HEK293 (cell line): ENCODE measurements at regions not wholly inside any gene's neighbourhood (a gene's known extent, or its start where the extent isn't known, plus 50 kb on each side); places are given as distances from the start of the nearest gene placed in this dataset.

Source experiments
- CTCF ChIA-PET: fragments of 350-600 bp; formaldehyde crosslinking; extraction: SDS; loops from one replicate; lab custom pipeline; 2021; ENCODE audit warnings: antibody characterized with exemption; lab: Yijun Ruan, JAX
- POLR2A ChIA-PET: fragments of 300-600 bp; formaldehyde crosslinking; extraction: SDS; loops from one replicate; lab custom pipeline; 2020; ENCODE audit warnings: antibody characterized with exemption, inconsistent platforms; lab: Yijun Ruan, JAX
- H3K27ac ChIP-seq: fragments of 200-500 bp; sonication (Bioruptor generic); 2 replicates; pipeline ENCODE4 v1.5.1; 2014; ENCODE audit warnings: low read depth, low read length, control low read depth, inconsistent platforms; ENCODE audit errors: extremely low read depth
- H3K36me3 ChIP-seq, 2 experiments: fragments of 200-500 bp in 1 of 2; sonication (Bioruptor generic) in 1 of 2; 1 replicate in 1 of 2; 2 replicates in 1 of 2; pipeline ENCODE4 v1.5.1; 2014 to 2017; ENCODE audit warnings: inconsistent platforms in 2 of 2, low read length in 2 of 2; ENCODE audit not compliant: control insufficient read depth in 2 of 2, insufficient read depth in 1 of 2
- H3K4me1 ChIP-seq: fragments of 200-500 bp; sonication (Bioruptor generic); 2 replicates; pipeline ENCODE4 v1.5.1; 2014; ENCODE audit warnings: mild to moderate bottlenecking, low read length, inconsistent platforms; ENCODE audit not compliant: control insufficient read depth, insufficient read depth
- H3K4me3 ChIP-seq: 2 replicates; pipeline ENCODE4 v1.5.1; 2011; ENCODE audit warnings: low read depth, mild to moderate bottlenecking, control low read depth, low read length, moderate library complexity
- H3K9me3 ChIP-seq: fragments of 200-500 bp; sonication (Bioruptor generic); 2 replicates; pipeline ENCODE4 v1.5.1; 2014; ENCODE audit warnings: low read depth, low read length, inconsistent platforms; ENCODE audit not compliant: control insufficient read depth, insufficient read depth
- HIC1 ChIP-seq: fragments of 450-650 bp; formaldehyde crosslinking; IDR thresholded peaks from 2 replicates; pipeline ENCODE4 v1.5.1; 2016; ENCODE audit warnings: missing biosample characterization, missing genetic modification characterization
- REPIN1 ChIP-seq: fragments of 450-650 bp; formaldehyde crosslinking; IDR thresholded peaks from 2 replicates; pipeline ENCODE4 v1.5.1; 2017; ENCODE audit warnings: missing biosample characterization, missing genetic modification characterization, low read depth
- TRIM28 ChIP-seq: IDR thresholded peaks from 2 replicates; pipeline ENCODE4 v1.6.1; 2011; ENCODE audit warnings: low read length, control low read depth, borderline replicate concordance
- ZBTB1 ChIP-seq: fragments of 450-650 bp; formaldehyde crosslinking; IDR thresholded peaks from 2 replicates; pipeline ENCODE4 v1.5.1; 2016; ENCODE audit warnings: missing biosample characterization, missing genetic modification characterization
- ZBTB44 ChIP-seq: fragments of 450-650 bp; IDR thresholded peaks from 2 replicates; pipeline ENCODE4 v1.5.1; 2018; ENCODE audit warnings: missing biosample characterization, mild to moderate bottlenecking, missing genetic modification characterization
- ZBTB7A ChIP-seq: fragments of 450-650 bp; formaldehyde crosslinking; IDR thresholded peaks from 2 replicates; pipeline ENCODE4 v1.5.1; 2016; ENCODE audit warnings: low read depth, missing biosample characterization, missing genetic modification characterization
- ZEB2 ChIP-seq: fragments of 450-650 bp; formaldehyde crosslinking; IDR thresholded peaks from 2 replicates; pipeline ENCODE4 v1.5.1; 2016; ENCODE audit warnings: missing biosample characterization, missing genetic modification characterization
- ZFHX2 ChIP-seq: fragments of 450-650 bp; formaldehyde crosslinking; conservative IDR thresholded peaks from 2 replicates; pipeline ENCODE4 v1.5.1; 2016; ENCODE audit warnings: missing biosample characterization, missing genetic modification characterization
- ZFP37 ChIP-seq: fragments of 450-650 bp; formaldehyde crosslinking; IDR thresholded peaks from 2 replicates; pipeline ENCODE4 v1.5.1; 2016; ENCODE audit warnings: missing biosample characterization, missing genetic modification characterization
- ZNF114 ChIP-seq: fragments of 450-650 bp; formaldehyde crosslinking; IDR thresholded peaks from 2 replicates; pipeline ENCODE4 v1.5.0; 2017; ENCODE audit warnings: missing biosample characterization, missing genetic modification characterization
- ZNF140 ChIP-seq: fragments of 450-650 bp; formaldehyde crosslinking; IDR thresholded peaks from 2 replicates; pipeline ENCODE4 v1.5.1; 2016; ENCODE audit warnings: missing biosample characterization, missing genetic modification characterization
- ZNF221 ChIP-seq: fragments of 450-650 bp; formaldehyde crosslinking; IDR thresholded peaks from 2 replicates; pipeline ENCODE4 v1.5.1; 2017; ENCODE audit warnings: missing biosample characterization, missing genetic modification characterization, borderline replicate concordance
- ZNF530 ChIP-seq: fragments of 450-650 bp; formaldehyde crosslinking; IDR thresholded peaks from 2 replicates; pipeline ENCODE4 v1.5.1; 2016; ENCODE audit warnings: low read depth, missing biosample characterization, missing genetic modification characterization
- ZNF610 ChIP-seq: fragments of 450-650 bp; formaldehyde crosslinking; IDR thresholded peaks from 2 replicates; pipeline ENCODE4 v1.5.1; 2016; ENCODE audit warnings: missing biosample characterization, missing genetic modification characterization, borderline replicate concordance
- ZNF747 ChIP-seq: fragments of 450-650 bp; formaldehyde crosslinking; IDR thresholded peaks from 2 replicates; pipeline ENCODE4 v1.5.1; 2016; ENCODE audit warnings: missing biosample characterization, missing genetic modification characterization
- ZNF791 ChIP-seq: fragments of 450-650 bp; formaldehyde crosslinking; IDR thresholded peaks from 2 replicates; pipeline ENCODE4 v1.5.1; 2016; ENCODE audit warnings: missing biosample characterization, missing genetic modification characterization
- ZNF792 ChIP-seq: fragments of 450-650 bp; formaldehyde crosslinking; IDR thresholded peaks from 2 replicates; pipeline ENCODE4 v1.5.1; 2016; ENCODE audit warnings: missing biosample characterization, missing genetic modification characterization
- ZXDB ChIP-seq: fragments of 450-650 bp; formaldehyde crosslinking; IDR thresholded peaks from 2 replicates; pipeline ENCODE4 v1.5.1; 2016; ENCODE audit warnings: missing biosample characterization, missing genetic modification characterization

GRCh38 chr1:72848997-72849396 is 566.7 kb upstream of the NEGR1 start (continued):
- no peak for TF ChIP-seq HIC1 (tag by site-specific recombination)
- no peak for TF ChIP-seq REPIN1 (tag by site-specific recombination)
- no peak for TF ChIP-seq ZNF140 (tag by site-specific recombination)

- TF ChIP-seq ZBTB44 (tag by site-specific recombination) (no peak), ZXDB (no peak), ZBTB7A (tag by site-specific recombination) (no peak), ZNF610 (tag by site-specific recombination) (no peak), ZNF792 (tag by site-specific recombination) (no peak), TRIM28 (no peak), ZEB2 (tag by site-specific recombination) (no peak), ZFHX2 (tag by site-specific recombination) (no peak), ZNF791 (tag by site-specific recombination) (no peak), ZNF747 (tag by site-specific recombination) (no peak), ZFP37 (no peak), ZBTB1 (no peak), ZNF221 (tag by site-specific recombination) (no peak), ZNF530 (no peak)
- no peak overlapping the region for H3K4me3 ChIP-seq
- ChIA-PET CTCF (interaction anchor here (0.6 to 1.3 kb wide), 2 partner anchors 225 to 253 kb away, joined by 3 to 4 read pairs; no protein-coding TSS in a partner anchor), POLR2A (no interaction called here)
- H3K36me3 ChIP-seq, result no peaks in the 10 kb centered on the region
- H3K4me1 ChIP-seq, result no peaks in the 10 kb centered on the region
- no peaks in the 10 kb centered on the region for H3K9me3 ChIP-seq
- no peak overlapping the region for H3K27ac ChIP-seq
Measured at GRCh38 chr1:72847651-72848050, 565.3 kb upstream of the NEGR1 start.

DNA sequence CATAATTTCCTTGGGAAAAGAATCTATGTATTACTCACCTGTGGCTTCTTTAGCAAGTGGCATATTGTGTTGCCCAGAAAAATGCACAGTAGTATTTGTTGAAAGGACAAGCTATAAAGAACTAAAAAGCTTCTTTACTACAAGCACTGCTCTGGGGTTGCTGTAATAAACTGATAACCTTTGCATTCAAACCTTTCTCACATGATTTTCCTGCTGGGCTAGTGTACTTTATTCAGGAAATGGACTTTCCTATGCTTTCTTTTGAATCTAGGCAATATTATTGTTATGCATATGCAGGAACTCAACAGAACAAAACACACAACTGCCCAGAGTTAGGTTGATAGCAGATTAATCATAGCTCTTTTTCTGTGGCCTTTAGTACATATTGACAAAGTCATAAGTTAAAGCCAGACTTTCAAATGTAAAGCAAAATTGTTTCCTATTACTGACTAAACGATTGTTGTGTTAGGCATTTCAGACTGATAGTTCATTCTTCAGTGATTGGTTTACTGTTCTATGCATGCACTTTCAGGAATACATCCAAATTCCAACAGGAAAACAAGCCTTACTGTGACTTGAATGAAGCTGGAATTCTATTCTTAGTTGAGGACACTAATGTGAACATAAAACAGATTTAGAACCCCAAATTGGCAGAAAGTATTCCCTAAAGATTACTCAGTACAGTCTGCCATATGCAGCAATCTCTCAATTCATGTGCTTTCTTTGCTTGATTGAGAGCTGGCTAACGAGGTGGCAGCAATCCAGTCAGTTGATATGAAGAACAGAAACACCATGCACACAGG is 564.3 kb upstream of the NEGR1 start:
- Histone ChIP-seq H3K27ac (no peak overlapping the region), H3K4me1 (no peaks in the 10 kb centered on the region), H3K36me3 (no peaks in the 10 kb centered on the region), H3K4me3 (no peak overlapping the region), H3K9me3 (no peaks in the 10 kb centered on the region)
- POLR2A ChIA-PET, result no interaction called here
- CTCF ChIA-PET, result interaction anchor here (1.3 kb wide), 1 partner anchor 224 kb away, joined by 4 read pairs; no protein-coding TSS in a partner anchor
- no peak for TF ChIP-seq ZNF114 (tag by site-specific recombination)
